ENCODE measurements at regions not wholly inside any gene's neighbourhood (a gene's known extent, or its start where the extent isn't known, plus 50 kb on each side); places are given as distances from the start of the nearest gene placed in this dataset.
"Not testable (repeated sequence)": the region's sequence is repeated elsewhere in the genome, so short reads cannot be mapped to it uniquely, and the experiment has no call there.

- DNase-seq = no peak
- TF ChIP-seq POLR2A (IDR thresholded peaks at IDR 0.05; ENCODE audit: low read length) = no peak
- TF ChIP-seq GATA1 (IDR thresholded peaks at IDR 0.05; ENCODE audit: low read depth, low read length) = no peak
Observed at GRCh38 chr3:184440151-184440550, 60.3 kb downstream of the CHRD start.

- TF ChIP-seq GATA1 (IDR thresholded peaks at IDR 0.05; ENCODE audit: low read depth, low read length) (no peak), POLR2A (IDR thresholded peaks at IDR 0.05; ENCODE audit: low read length) (no peak)
- no peak for DNase-seq
Observed at GRCh38 chr3:184441202-184441900, 61.5 kb downstream of the CHRD start.

- no peak for DNase-seq
- TF ChIP-seq POLR2A (IDR thresholded peaks at IDR 0.05; ENCODE audit: low read length) = no peak
- TF ChIP-seq GATA1 (IDR thresholded peaks at IDR 0.05; ENCODE audit: low read depth, low read length) = no peak
Observed at GRCh38 chr3:184443364-184443763, 63.5 kb downstream of the CHRD start.

GRCh38 chr3:184443831-184444230 is 64.0 kb downstream of the CHRD start:
- DNase-seq = no peak
- no peak for TF ChIP-seq POLR2A (IDR thresholded peaks at IDR 0.05; ENCODE audit: low read length)
- TF ChIP-seq GATA1 (IDR thresholded peaks at IDR 0.05; ENCODE audit: low read depth, low read length) = no peak

GRCh38 chr3:184448321-184449160 is 68.7 kb downstream of the CHRD start:
- TF ChIP-seq POLR2A (IDR thresholded peaks at IDR 0.05; ENCODE audit: low read length) (no peak), GATA1 (IDR thresholded peaks at IDR 0.05; ENCODE audit: low read depth, low read length) (no peak)
- DNase-seq = no peak

GRCh38 chr3:184449161-184449515 is 69.3 kb downstream of the CHRD start:
- no peak for DNase-seq
- TF ChIP-seq POLR2A (IDR thresholded peaks at IDR 0.05; ENCODE audit: low read length) = no peak
- TF ChIP-seq GATA1 (IDR thresholded peaks at IDR 0.05; ENCODE audit: low read depth, low read length) = no peak

GRCh38 chr3:184450547-184450946 is 70.7 kb downstream of the CHRD start:
- TF ChIP-seq GATA1 (IDR thresholded peaks at IDR 0.05; ENCODE audit: low read depth, low read length) (no peak), POLR2A (IDR thresholded peaks at IDR 0.05; ENCODE audit: low read length) (no peak)
- no peak for DNase-seq

GRCh38 chr3:184453296-184453695 is 73.4 kb downstream of the CHRD start:
- no peak for TF ChIP-seq GATA1 (IDR thresholded peaks at IDR 0.05; ENCODE audit: low read depth, low read length)
- no peak for TF ChIP-seq POLR2A (IDR thresholded peaks at IDR 0.05; ENCODE audit: low read length)
- no peak for DNase-seq

GRCh38 chr3:184455991-184456390 is 76.1 kb downstream of the CHRD start:
- no peak for DNase-seq

GRCh38 chr3:184456476-184456875 is 76.6 kb downstream of the CHRD start:
- no peak for DNase-seq
- no peak for TF ChIP-seq GATA1 (IDR thresholded peaks at IDR 0.05; ENCODE audit: low read depth, low read length)
- TF ChIP-seq POLR2A (IDR thresholded peaks at IDR 0.05; ENCODE audit: low read length) = no peak

More at GRCh38 chr3:184455991-184456390, 76.1 kb downstream of the CHRD start:
- TF ChIP-seq POLR2A (IDR thresholded peaks at IDR 0.05; ENCODE audit: low read length) (no peak), GATA1 (IDR thresholded peaks at IDR 0.05; ENCODE audit: low read depth, low read length) (no peak)

- DNase-seq = no peak
- no peak for TF ChIP-seq GATA1 (IDR thresholded peaks at IDR 0.05; ENCODE audit: low read depth, low read length)
- TF ChIP-seq POLR2A (IDR thresholded peaks at IDR 0.05; ENCODE audit: low read length) = no peak
Observed at GRCh38 chr3:184457329-184457728, 77.5 kb downstream of the CHRD start.

GRCh38 chr3:184457784-184458377 is 78.0 kb downstream of the CHRD start:
- not testable (repeated sequence) for DNase-seq

GRCh38 chr3:184459355-184459754 is 79.5 kb downstream of the CHRD start:
- no peak for TF ChIP-seq GATA1 (IDR thresholded peaks at IDR 0.05; ENCODE audit: low read depth, low read length)
- TF ChIP-seq POLR2A (IDR thresholded peaks at IDR 0.05; ENCODE audit: low read length) = no peak
- no peak for DNase-seq

GRCh38 chr3:184460276-184460675 is 80.4 kb downstream of the CHRD start:
- no peak for DNase-seq
- no peak for TF ChIP-seq GATA1 (IDR thresholded peaks at IDR 0.05; ENCODE audit: low read depth, low read length)
- TF ChIP-seq POLR2A (IDR thresholded peaks at IDR 0.05; ENCODE audit: low read length) = no peak
